HepG2 (cell line): ENCODE measurements at regions not wholly inside any gene's neighbourhood (a gene's known extent, or its start where the extent isn't known, plus 50 kb on each side); places are given as distances from the start of the nearest gene placed in this dataset.

Experiments
- ARNT2 ChIP-seq: sonication (generic); formaldehyde crosslinking; IDR thresholded peaks from 2 replicates; pipeline ENCODE4 v1.8.0; 2022; ENCODE audit warnings: mild to moderate bottlenecking, low read depth, missing genetic modification reagents, moderate library complexity
- BRCA1 ChIP-seq: sonication (generic); formaldehyde crosslinking; IDR thresholded peaks from 2 replicates; pipeline ENCODE4 v1.4.0; 2020; ENCODE audit warnings: missing genetic modification reagents
- CBX1 ChIP-seq: IDR thresholded peaks from one replicate; pipeline ENCODE4 v1.6.1; 2016; ENCODE audit warnings: antibody characterized with exemption, low read depth
- HOXA5 ChIP-seq: sonication (generic); formaldehyde crosslinking; IDR thresholded peaks from 2 replicates; pipeline ENCODE4 v1.4.0; 2020; ENCODE audit warnings: missing genetic modification reagents
- JUN ChIP-seq: sonication (generic); formaldehyde crosslinking; IDR thresholded peaks from 2 replicates; pipeline ENCODE4 v1.4.0; 2020; ENCODE audit warnings: mild to moderate bottlenecking, missing genetic modification reagents
- MEIS1 ChIP-seq: sonication (generic); formaldehyde crosslinking; IDR thresholded peaks from 2 replicates; pipeline ENCODE4 v1.9.0; 2021; ENCODE audit warnings: mild to moderate bottlenecking, missing genetic modification reagents, moderate library complexity, borderline replicate concordance
- MZF1 ChIP-seq: sonication (generic); formaldehyde crosslinking; IDR thresholded peaks from 2 replicates; pipeline ENCODE4 v1.8.1; 2023; ENCODE audit warnings: mild to moderate bottlenecking, missing genetic modification reagents, borderline replicate concordance
- SMAD1 ChIP-seq: sonication (generic); formaldehyde crosslinking; IDR thresholded peaks from 2 replicates; pipeline ENCODE4 v1.4.0; 2020; ENCODE audit warnings: missing genetic modification reagents, low read depth, mild to moderate bottlenecking, borderline replicate concordance
- ZMYM2 ChIP-seq: sonication (generic); formaldehyde crosslinking; IDR thresholded peaks from 2 replicates; pipeline ENCODE4 v1.8.0; 2022; ENCODE audit warnings: mild to moderate bottlenecking, missing genetic modification reagents
- ZNF17 ChIP-seq: sonication (generic); formaldehyde crosslinking; IDR thresholded peaks from 2 replicates; pipeline ENCODE4 v1.5.0; 2020; ENCODE audit warnings: mild to moderate bottlenecking, missing genetic modification reagents
- ZNF20 ChIP-seq: sonication (generic); formaldehyde crosslinking; IDR thresholded peaks from 2 replicates; pipeline ENCODE4 v1.4.0; 2020; ENCODE audit warnings: mild to moderate bottlenecking, moderate library complexity, missing genetic modification reagents
- ZNF451 ChIP-seq: sonication (generic); formaldehyde crosslinking; IDR thresholded peaks from 2 replicates; pipeline ENCODE4 v1.5.0; 2020; ENCODE audit warnings: mild to moderate bottlenecking, missing genetic modification reagents
- ZNF850 ChIP-seq: sonication (generic); formaldehyde crosslinking; conservative IDR thresholded peaks from 2 replicates; pipeline ENCODE4 v1.9.0; 2021; ENCODE audit warnings: mild to moderate bottlenecking, missing genetic modification reagents
- ZSCAN12 ChIP-seq: sonication (generic); formaldehyde crosslinking; IDR thresholded peaks from 2 replicates; pipeline ENCODE4 v1.9.0; 2021; ENCODE audit warnings: mild to moderate bottlenecking, missing genetic modification reagents
- TF ChIP-seq, protein P1 (sequence below): sonication (generic); formaldehyde crosslinking; IDR thresholded peaks from 2 replicates; pipeline ENCODE4 v1.4.0; 2020; ENCODE audit warnings: missing genetic modification reagents
- TF ChIP-seq, protein P2 (sequence below): sonication (generic); formaldehyde crosslinking; IDR thresholded peaks from one replicate; pipeline ENCODE4 v1.5.1; 2020; ENCODE audit warnings: mild to moderate bottlenecking, missing genetic modification reagents; ENCODE audit errors: not compliant biosample characterization
- TF ChIP-seq, protein P3 (sequence below): sonication (generic); formaldehyde crosslinking; IDR thresholded peaks from 2 replicates; pipeline ENCODE4 v1.4.0; 2020; ENCODE audit warnings: missing genetic modification reagents, borderline replicate concordance

DNA sequence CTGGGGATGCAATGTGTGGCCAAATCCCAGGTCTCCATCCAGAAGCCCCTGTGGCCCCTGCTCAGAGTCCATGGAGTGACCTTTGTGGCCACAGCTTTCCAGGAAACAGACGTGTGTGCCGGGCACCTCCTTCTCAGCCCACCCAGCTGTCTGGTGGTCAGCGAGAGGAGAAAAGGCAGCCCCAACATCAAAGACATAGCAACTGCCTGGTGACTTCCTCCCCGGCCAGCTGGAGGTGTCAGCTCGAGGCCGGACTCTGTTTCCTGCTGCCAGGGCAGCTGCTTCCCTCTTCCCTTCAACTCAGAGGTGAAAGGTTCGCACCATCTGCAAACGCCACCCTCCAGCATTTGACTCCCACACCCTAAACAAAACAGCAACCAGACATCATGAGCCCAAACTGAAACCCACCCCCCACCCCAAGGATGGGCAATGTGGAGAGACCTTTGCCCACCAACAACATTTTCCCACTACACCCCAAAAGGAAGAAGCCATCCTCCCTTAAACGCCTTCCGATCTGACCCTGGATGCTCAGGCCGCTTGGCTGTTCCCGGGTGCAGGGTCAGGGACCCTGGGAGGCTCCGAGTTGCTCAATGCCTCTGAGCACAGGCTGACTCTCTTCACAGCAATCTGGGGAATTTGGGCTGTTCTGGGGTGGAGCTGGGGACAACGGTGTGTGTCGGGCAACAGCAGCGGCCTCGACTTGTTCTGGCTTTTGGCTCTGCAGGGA lies 162.3 kb downstream of the PSMG1 start (continued):
- TF ChIP-seq ARNT2 (no peak), BRCA1 (CRISPR knock-in tag) (no peak), ZNF451 (CRISPR knock-in tag) (no peak), ZMYM2 (CRISPR knock-in tag) (0 out of 2 replicates have a peak, but pooled peaks have one; percentile 54), ZNF17 (CRISPR knock-in tag) (no peak), MEIS1 (CRISPR knock-in tag) (no peak), SMAD1 (CRISPR knock-in tag) (no peak), CBX1 (no peak), HOXA5 (CRISPR knock-in tag) (no peak), ZNF20 (no peak), JUN (CRISPR knock-in tag) (no peak), ZSCAN12 (CRISPR knock-in tag) (no peak), MZF1 (no peak), ZNF850 (no peak)
- TF ChIP-seq, protein P1, sequence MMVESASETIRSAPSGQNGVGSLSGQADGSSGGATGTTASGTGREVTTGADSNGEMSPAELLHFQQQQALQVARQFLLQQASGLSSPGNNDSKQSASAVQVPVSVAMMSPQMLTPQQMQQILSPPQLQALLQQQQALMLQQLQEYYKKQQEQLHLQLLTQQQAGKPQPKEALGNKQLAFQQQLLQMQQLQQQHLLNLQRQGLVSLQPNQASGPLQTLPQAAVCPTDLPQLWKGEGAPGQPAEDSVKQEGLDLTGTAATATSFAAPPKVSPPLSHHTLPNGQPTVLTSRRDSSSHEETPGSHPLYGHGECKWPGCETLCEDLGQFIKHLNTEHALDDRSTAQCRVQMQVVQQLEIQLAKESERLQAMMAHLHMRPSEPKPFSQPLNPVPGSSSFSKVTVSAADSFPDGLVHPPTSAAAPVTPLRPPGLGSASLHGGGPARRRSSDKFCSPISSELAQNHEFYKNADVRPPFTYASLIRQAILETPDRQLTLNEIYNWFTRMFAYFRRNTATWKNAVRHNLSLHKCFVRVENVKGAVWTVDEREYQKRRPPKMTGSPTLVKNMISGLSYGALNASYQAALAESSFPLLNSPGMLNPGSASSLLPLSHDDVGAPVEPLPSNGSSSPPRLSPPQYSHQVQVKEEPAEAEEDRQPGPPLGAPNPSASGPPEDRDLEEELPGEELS (CRISPR knock-in tag) = peak; percentile 38; the same call in 1 of the 2 replicates
- TF ChIP-seq, protein P2, sequence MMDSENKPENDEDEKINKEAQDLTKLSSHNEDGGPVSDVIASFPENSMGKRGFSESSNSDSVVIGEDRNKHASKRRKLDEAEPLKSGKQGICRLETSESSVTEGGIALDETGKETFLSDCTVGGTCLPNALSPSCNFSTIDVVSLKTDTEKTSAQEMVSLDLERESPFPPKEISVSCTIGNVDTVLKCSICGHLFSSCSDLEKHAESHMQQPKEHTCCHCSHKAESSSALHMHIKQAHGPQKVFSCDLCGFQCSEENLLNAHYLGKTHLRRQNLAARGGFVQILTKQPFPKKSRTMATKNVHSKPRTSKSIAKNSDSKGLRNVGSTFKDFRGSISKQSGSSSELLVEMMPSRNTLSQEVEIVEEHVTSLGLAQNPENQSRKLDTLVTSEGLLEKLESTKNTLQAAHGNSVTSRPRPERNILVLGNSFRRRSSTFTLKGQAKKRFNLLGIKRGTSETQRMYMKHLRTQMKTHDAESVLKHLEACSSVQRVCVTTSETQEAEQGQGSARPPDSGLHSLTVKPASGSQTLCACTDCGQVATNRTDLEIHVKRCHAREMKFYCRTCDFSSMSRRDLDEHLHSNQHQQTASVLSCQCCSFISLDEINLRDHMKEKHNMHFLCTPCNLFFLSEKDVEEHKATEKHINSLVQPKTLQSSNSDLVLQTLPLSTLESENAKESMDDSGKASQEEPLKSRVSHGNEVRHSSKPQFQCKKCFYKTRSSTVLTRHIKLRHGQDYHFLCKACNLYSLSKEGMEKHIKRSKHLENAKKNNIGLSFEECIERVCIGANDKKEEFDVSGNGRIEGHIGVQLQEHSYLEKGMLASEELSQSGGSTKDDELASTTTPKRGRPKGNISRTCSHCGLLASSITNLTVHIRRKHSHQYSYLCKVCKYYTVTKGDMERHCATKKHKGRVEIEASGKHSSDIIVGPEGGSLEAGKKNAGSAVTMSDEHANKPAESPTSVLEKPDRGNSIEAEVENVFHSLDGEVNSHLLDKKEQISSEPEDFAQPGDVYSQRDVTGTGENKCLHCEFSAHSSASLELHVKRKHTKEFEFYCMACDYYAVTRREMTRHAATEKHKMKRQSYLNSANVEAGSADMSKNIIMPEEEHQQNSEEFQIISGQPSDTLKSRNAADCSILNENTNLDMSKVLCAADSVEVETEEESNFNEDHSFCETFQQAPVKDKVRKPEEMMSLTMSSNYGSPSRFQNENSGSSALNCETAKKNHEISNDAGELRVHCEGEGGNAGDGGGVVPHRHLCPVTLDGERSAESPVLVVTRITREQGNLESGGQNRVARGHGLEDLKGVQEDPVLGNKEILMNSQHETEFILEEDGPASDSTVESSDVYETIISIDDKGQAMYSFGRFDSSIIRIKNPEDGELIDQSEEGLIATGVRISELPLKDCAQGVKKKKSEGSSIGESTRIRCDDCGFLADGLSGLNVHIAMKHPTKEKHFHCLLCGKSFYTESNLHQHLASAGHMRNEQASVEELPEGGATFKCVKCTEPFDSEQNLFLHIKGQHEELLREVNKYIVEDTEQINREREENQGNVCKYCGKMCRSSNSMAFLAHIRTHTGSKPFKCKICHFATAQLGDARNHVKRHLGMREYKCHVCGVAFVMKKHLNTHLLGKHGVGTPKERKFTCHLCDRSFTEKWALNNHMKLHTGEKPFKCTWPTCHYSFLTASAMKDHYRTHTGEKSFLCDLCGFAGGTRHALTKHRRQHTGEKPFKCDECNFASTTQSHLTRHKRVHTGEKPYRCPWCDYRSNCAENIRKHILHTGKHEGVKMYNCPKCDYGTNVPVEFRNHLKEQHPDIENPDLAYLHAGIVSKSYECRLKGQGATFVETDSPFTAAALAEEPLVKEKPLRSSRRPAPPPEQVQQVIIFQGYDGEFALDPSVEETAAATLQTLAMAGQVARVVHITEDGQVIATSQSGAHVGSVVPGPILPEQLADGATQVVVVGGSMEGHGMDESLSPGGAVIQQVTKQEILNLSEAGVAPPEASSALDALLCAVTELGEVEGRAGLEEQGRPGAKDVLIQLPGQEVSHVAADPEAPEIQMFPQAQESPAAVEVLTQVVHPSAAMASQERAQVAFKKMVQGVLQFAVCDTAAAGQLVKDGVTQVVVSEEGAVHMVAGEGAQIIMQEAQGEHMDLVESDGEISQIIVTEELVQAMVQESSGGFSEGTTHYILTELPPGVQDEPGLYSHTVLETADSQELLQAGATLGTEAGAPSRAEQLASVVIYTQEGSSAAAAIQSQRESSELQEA (CRISPR knock-in tag) = peak; percentile 25
- TF ChIP-seq, protein P3, sequence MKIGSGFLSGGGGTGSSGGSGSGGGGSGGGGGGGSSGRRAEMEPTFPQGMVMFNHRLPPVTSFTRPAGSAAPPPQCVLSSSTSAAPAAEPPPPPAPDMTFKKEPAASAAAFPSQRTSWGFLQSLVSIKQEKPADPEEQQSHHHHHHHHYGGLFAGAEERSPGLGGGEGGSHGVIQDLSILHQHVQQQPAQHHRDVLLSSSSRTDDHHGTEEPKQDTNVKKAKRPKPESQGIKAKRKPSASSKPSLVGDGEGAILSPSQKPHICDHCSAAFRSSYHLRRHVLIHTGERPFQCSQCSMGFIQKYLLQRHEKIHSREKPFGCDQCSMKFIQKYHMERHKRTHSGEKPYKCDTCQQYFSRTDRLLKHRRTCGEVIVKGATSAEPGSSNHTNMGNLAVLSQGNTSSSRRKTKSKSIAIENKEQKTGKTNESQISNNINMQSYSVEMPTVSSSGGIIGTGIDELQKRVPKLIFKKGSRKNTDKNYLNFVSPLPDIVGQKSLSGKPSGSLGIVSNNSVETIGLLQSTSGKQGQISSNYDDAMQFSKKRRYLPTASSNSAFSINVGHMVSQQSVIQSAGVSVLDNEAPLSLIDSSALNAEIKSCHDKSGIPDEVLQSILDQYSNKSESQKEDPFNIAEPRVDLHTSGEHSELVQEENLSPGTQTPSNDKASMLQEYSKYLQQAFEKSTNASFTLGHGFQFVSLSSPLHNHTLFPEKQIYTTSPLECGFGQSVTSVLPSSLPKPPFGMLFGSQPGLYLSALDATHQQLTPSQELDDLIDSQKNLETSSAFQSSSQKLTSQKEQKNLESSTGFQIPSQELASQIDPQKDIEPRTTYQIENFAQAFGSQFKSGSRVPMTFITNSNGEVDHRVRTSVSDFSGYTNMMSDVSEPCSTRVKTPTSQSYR (CRISPR knock-in tag) = no peak; the same call in 1 of the 2 replicates
